ENCODE measurements at regions not wholly inside any gene's neighbourhood (a gene's known extent, or its start where the extent isn't known, plus 50 kb on each side); places are given as distances from the start of the nearest gene placed in this dataset.

DNA sequence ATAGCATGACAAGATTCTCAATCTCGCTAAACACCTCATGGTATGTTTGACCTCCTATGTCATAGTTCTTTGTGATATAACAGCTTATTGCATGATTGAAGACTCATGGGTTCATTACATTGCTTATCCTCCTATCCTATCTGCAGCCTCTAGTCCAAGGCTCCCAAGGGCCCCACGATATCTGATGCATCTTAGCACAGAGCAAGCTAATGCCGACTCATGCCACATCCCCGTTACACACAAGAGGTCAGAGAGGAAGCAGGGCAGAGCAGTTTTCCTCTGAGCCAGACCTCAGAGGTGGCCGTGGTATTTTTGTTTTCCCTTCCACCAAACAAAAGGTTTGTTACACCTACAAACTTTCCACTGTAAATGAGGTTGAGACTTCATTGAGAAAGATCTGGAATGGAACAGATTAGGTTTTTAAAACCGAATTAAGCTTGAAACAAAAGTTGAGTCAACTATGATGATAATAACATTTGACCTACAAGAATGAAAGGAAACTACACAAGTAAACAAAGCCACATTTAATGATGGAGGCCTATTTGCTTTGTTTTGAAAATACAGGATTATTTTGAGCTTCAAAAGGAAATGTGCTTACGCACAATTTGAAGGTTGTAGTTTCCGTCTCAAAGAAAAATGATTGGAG, 133.9 kb upstream of the MYLIP start:
- TF ChIP-seq MYNN (tag by site-specific recombination; IDR thresholded peaks at IDR 0.05; ENCODE audit: borderline replicate concordance), result no peak
- TF ChIP-seq OSR2 (tag by site-specific recombination; IDR thresholded peaks at IDR 0.05), result no peak
- TF ChIP-seq ZBTB48 (tag by site-specific recombination; IDR thresholded peaks at IDR 0.05), result no peak
- TF ChIP-seq ZNF530 (tag by site-specific recombination; IDR thresholded peaks at IDR 0.05; ENCODE audit: low read depth), result no peak
- TF ChIP-seq, protein P1, sequence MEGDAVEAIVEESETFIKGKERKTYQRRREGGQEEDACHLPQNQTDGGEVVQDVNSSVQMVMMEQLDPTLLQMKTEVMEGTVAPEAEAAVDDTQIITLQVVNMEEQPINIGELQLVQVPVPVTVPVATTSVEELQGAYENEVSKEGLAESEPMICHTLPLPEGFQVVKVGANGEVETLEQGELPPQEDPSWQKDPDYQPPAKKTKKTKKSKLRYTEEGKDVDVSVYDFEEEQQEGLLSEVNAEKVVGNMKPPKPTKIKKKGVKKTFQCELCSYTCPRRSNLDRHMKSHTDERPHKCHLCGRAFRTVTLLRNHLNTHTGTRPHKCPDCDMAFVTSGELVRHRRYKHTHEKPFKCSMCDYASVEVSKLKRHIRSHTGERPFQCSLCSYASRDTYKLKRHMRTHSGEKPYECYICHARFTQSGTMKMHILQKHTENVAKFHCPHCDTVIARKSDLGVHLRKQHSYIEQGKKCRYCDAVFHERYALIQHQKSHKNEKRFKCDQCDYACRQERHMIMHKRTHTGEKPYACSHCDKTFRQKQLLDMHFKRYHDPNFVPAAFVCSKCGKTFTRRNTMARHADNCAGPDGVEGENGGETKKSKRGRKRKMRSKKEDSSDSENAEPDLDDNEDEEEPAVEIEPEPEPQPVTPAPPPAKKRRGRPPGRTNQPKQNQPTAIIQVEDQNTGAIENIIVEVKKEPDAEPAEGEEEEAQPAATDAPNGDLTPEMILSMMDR (tag by site-specific recombination; IDR thresholded peaks at IDR 0.05), result no peak
- no peak for TF ChIP-seq KLF10 (tag by site-specific recombination; IDR thresholded peaks at IDR 0.05)
- no peak for TF ChIP-seq ZNF843 (tag by site-specific recombination; IDR thresholded peaks at IDR 0.05)
- TF ChIP-seq, protein P2, sequence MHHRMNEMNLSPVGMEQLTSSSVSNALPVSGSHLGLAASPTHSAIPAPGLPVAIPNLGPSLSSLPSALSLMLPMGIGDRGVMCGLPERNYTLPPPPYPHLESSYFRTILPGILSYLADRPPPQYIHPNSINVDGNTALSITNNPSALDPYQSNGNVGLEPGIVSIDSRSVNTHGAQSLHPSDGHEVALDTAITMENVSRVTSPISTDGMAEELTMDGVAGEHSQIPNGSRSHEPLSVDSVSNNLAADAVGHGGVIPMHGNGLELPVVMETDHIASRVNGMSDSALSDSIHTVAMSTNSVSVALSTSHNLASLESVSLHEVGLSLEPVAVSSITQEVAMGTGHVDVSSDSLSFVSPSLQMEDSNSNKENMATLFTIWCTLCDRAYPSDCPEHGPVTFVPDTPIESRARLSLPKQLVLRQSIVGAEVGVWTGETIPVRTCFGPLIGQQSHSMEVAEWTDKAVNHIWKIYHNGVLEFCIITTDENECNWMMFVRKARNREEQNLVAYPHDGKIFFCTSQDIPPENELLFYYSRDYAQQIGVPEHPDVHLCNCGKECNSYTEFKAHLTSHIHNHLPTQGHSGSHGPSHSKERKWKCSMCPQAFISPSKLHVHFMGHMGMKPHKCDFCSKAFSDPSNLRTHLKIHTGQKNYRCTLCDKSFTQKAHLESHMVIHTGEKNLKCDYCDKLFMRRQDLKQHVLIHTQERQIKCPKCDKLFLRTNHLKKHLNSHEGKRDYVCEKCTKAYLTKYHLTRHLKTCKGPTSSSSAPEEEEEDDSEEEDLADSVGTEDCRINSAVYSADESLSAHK (tag by site-specific recombination; IDR thresholded peaks at IDR 0.05), result no peak
- TF ChIP-seq ZNF423 (tag by site-specific recombination; IDR thresholded peaks at IDR 0.05), result no peak
